ENCODE measurements at regions not wholly inside any gene's neighbourhood (a gene's known extent, or its start where the extent isn't known, plus 50 kb on each side); places are given as distances from the start of the nearest gene placed in this dataset.

DNA sequence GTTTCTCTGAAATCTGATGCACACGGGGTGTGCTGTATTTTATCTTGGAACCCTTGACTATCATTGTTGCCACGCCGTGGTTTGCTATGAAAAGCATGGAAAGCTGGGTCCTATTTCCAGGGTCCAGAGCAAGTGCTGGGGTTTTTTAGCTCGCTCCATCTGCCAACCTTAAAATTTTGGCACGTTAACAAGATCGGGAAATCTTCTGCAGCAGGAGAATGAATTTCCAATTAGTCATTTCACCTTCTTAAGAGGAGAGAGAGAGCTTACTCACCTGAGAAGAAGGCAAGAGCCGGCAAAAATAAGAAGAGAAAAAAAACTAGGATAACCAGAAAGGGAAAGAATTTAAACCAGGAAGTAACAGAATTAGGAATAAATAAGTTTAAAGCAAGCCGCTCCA lies 223.6 kb upstream of the CELF2 start:
- DNase-seq: peak in 1 of 2 donors; percentile 15
- no peak for TF ChIP-seq POLR2A (IDR thresholded peaks at IDR 0.05)
- TF ChIP-seq, protein P1, sequence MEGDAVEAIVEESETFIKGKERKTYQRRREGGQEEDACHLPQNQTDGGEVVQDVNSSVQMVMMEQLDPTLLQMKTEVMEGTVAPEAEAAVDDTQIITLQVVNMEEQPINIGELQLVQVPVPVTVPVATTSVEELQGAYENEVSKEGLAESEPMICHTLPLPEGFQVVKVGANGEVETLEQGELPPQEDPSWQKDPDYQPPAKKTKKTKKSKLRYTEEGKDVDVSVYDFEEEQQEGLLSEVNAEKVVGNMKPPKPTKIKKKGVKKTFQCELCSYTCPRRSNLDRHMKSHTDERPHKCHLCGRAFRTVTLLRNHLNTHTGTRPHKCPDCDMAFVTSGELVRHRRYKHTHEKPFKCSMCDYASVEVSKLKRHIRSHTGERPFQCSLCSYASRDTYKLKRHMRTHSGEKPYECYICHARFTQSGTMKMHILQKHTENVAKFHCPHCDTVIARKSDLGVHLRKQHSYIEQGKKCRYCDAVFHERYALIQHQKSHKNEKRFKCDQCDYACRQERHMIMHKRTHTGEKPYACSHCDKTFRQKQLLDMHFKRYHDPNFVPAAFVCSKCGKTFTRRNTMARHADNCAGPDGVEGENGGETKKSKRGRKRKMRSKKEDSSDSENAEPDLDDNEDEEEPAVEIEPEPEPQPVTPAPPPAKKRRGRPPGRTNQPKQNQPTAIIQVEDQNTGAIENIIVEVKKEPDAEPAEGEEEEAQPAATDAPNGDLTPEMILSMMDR (IDR thresholded peaks at IDR 0.05): no peak
- H3K27me3 ChIP-seq: no peaks in the 10 kb centered on the region
- intact Hi-C loops (cut with DNase I): no loop called here
- H3K9me3 ChIP-seq: no peaks in the 10 kb centered on the region
- WGBS, 2 donors: 62 to 82% methylated on average over 8 of the region's 8 CpGs
- no peak overlapping the region for H3K27ac ChIP-seq
- H3K36me3 ChIP-seq: no peaks in the 10 kb centered on the region
- H3K4me1 ChIP-seq: peaks cover 21 to 24% of the 10 kb centered on the region in 2 donors
- H3K4me3 ChIP-seq (replicated peaks in 1 of 3): no peak overlapping the region

DNA sequence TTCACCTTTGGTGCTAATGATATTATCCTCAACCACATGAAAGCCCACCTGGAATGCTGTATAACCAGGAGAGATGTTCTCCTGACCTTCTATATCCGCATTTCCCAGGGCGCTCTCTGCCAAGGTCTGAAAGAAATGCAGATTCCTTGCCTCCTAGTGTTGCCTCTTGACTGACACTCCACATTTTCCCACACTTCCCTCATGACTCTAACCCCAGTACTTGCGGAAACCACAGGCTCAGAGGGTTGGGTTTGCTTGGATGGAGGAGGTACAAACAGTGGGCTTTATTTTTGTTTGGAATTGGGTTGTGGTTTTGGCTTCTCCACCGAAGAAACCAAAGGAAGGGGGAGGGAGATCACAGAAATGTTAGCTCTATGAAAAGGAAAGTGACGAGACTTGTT lies 222.9 kb upstream of the CELF2 start:
- H3K4me3 ChIP-seq (replicated peaks in 1 of 3): no peak overlapping the region
- H3K36me3 ChIP-seq: no peaks in the 10 kb centered on the region
- no peak for DNase-seq
- H3K9me3 ChIP-seq: no peaks in the 10 kb centered on the region
- intact Hi-C loops (cut with DNase I): no loop called here
- no peak for TF ChIP-seq POLR2A (IDR thresholded peaks at IDR 0.05)
- TF ChIP-seq, protein P1 (IDR thresholded peaks at IDR 0.05): no peak
- H3K27me3 ChIP-seq: no peaks in the 10 kb centered on the region
- H3K27ac ChIP-seq: no peak overlapping the region
- WGBS, 2 donors: 73 to 75% methylated on average over 5 of the region's 5 CpGs
- H3K4me1 ChIP-seq: peaks cover 21 to 24% of the 10 kb centered on the region in 2 donors

GRCh38 chr10:10796061-10796773 lies 221.5 kb upstream of the CELF2 start:
- no peak for DNase-seq
- H3K36me3 ChIP-seq: no peaks in the 10 kb centered on the region
- no peak overlapping the region for H3K4me3 ChIP-seq (replicated peaks in 1 of 3)
- H3K9me3 ChIP-seq: no peaks in the 10 kb centered on the region
- peaks cover 21 to 24% of the 10 kb centered on the region in 2 donors for H3K4me1 ChIP-seq
- intact Hi-C loops (cut with DNase I): no loop called here
- 77% methylated on average over 8 of the region's 8 CpGs for WGBS, 2 donors
- TF ChIP-seq, protein P1 (IDR thresholded peaks at IDR 0.05): no peak
- no peak for TF ChIP-seq POLR2A (IDR thresholded peaks at IDR 0.05)
- H3K27me3 ChIP-seq: no peaks in the 10 kb centered on the region
- peak overlapping the region in 2 of 3 donors; percentile 10 to 65 for H3K27ac ChIP-seq

- Histone ChIP-seq H3K9me3 (no peaks in the 10 kb centered on the region), H3K4me3 (replicated peaks in 1 of 3) (no peak overlapping the region), H3K27me3 (no peaks in the 10 kb centered on the region), H3K36me3 (no peaks in the 10 kb centered on the region), H3K4me1 (peaks cover 21 to 24% of the 10 kb centered on the region in 2 donors), H3K27ac (peak overlapping the region; percentile 10 to 65 (median 43))
- intact Hi-C loops (cut with DNase I): no loop called here
- WGBS, 2 donors: 42 to 43% methylated on average over 6 of the region's 6 CpGs
- no peak for TF ChIP-seq POLR2A (IDR thresholded peaks at IDR 0.05)
- TF ChIP-seq, protein P1 (IDR thresholded peaks at IDR 0.05): no peak
- no peak for DNase-seq
Observed at GRCh38 chr10:10796774-10797415, 220.8 kb upstream of the CELF2 start.

- no peaks in the 10 kb centered on the region for H3K27me3 ChIP-seq
- H3K9me3 ChIP-seq: no peaks in the 10 kb centered on the region
- H3K27ac ChIP-seq: peak overlapping the region; percentile 43 to 65 (median 45)
- intact Hi-C loops (cut with DNase I): no loop called here
- TF ChIP-seq POLR2A (IDR thresholded peaks at IDR 0.05): no peak
- TF ChIP-seq, protein P1 (IDR thresholded peaks at IDR 0.05): no peak
- DNase-seq: peak; percentile 9 to 19
- 17 to 24% methylated on average over 8 of the region's 8 CpGs for WGBS, 2 donors
- H3K36me3 ChIP-seq: no peaks in the 10 kb centered on the region
- peaks cover 20 to 23% of the 10 kb centered on the region in 2 donors for H3K4me1 ChIP-seq
- H3K4me3 ChIP-seq (replicated peaks in 1 of 3): no peak overlapping the region
Observed at GRCh38 chr10:10797513-10797912, 220.2 kb upstream of the CELF2 start.

All from thyroid gland (tissue), 4 donors.